ENCODE measurements at regions not wholly inside any gene's neighbourhood (a gene's known extent, or its start where the extent isn't known, plus 50 kb on each side); places are given as distances from the start of the nearest gene placed in this dataset.

GRCh38 chr2:2932189-2932588, 445.4 kb downstream of the EIPR1 start:
- DNase-seq (ENCODE audit: low spot score) (no peak), FAIRE-seq (no peak)

GRCh38 chr2:2931318-2932075, 446.1 kb downstream of the EIPR1 start:
- FAIRE-seq (peak; percentile 81), DNase-seq (ENCODE audit: low spot score) (peak; percentile 27)

- FAIRE-seq (peak; percentile 35), DNase-seq (ENCODE audit: low spot score) (peak; percentile 31)
These were observed 446.8 kb downstream of the EIPR1 start for GRCh38 chr2:2930841-2931240.

GRCh38 chr2:2926858-2927175, 450.8 kb downstream of the EIPR1 start:
- FAIRE-seq (no peak), DNase-seq (ENCODE audit: low spot score) (no peak)

- DNase-seq (ENCODE audit: low spot score) (no peak), FAIRE-seq (no peak)
These were observed 451.4 kb downstream of the EIPR1 start for GRCh38 chr2:2926009-2926857.

GRCh38 chr2:2922156-2922555, 455.5 kb downstream of the EIPR1 start:
- DNase-seq (ENCODE audit: low spot score) (no peak), FAIRE-seq (no peak)

- DNase-seq (ENCODE audit: low spot score) (no peak), FAIRE-seq (no peak)
These were observed 456.5 kb downstream of the EIPR1 start for GRCh38 chr2:2921011-2921720.

- FAIRE-seq (no peak), DNase-seq (ENCODE audit: low spot score) (no peak)
These were observed 457.8 kb downstream of the EIPR1 start for GRCh38 chr2:2919574-2920365.

GRCh38 chr2:2919026-2919425, 458.6 kb downstream of the EIPR1 start:
- FAIRE-seq (no peak), DNase-seq (ENCODE audit: low spot score) (no peak)

GRCh38 chr2:2916621-2917020, 461.0 kb downstream of the EIPR1 start:
- no peak for FAIRE-seq

GRCh38 chr2:2914252-2914651, 463.4 kb downstream of the EIPR1 start:
- FAIRE-seq (no peak), DNase-seq (ENCODE audit: low spot score) (no peak)

More at GRCh38 chr2:2916621-2917020, 461.0 kb downstream of the EIPR1 start:
- no peak for DNase-seq (ENCODE audit: low spot score)

GRCh38 chr2:2913601-2914120, 464.0 kb downstream of the EIPR1 start:
- no peak for FAIRE-seq
- DNase-seq (ENCODE audit: low spot score) = no peak

GRCh38 chr2:2912731-2913130, 464.9 kb downstream of the EIPR1 start:
- FAIRE-seq = no peak
- no peak for DNase-seq (ENCODE audit: low spot score)

GRCh38 chr2:2912293-2912692, 465.3 kb downstream of the EIPR1 start:
- DNase-seq (ENCODE audit: low spot score) = no peak
- FAIRE-seq = no peak

- no peak for DNase-seq (ENCODE audit: low spot score)
- no peak for FAIRE-seq
These were observed 467.4 kb downstream of the EIPR1 start for GRCh38 chr2:2910259-2910658.

- DNase-seq (ENCODE audit: low spot score) = no peak
- no peak for FAIRE-seq
These were observed 468.3 kb downstream of the EIPR1 start for GRCh38 chr2:2909086-2910035.

- FAIRE-seq (no peak), DNase-seq (ENCODE audit: low spot score) (no peak)
These were observed 471.5 kb downstream of the EIPR1 start for GRCh38 chr2:2906091-2906490.

- DNase-seq (ENCODE audit: low spot score) (no peak), FAIRE-seq (no peak)
These were observed 472.8 kb downstream of the EIPR1 start for GRCh38 chr2:2904721-2905350.

- DNase-seq (ENCODE audit: low spot score) = no peak
- FAIRE-seq = no peak
These were observed 474.9 kb downstream of the EIPR1 start for GRCh38 chr2:2902547-2903281.

Measured in RCC 7860 (cell line).